ENCODE measurements at regions not wholly inside any gene's neighbourhood (a gene's known extent, or its start where the extent isn't known, plus 50 kb on each side); places are given as distances from the start of the nearest gene placed in this dataset.

GRCh38 chr9:19699756-19700155 is 89.1 kb downstream of the SLC24A2 start:
- Histone ChIP-seq H3K4me3 (replicated peaks in 1 of 3; ENCODE audit: low read depth in 2 of 3, low read length in 3 of 3) (no peak overlapping the region), H3K36me3 (replicated peaks in 1 of 2; ENCODE audit: control insufficient read depth in 1 of 2, insufficient read depth in 2 of 2, low read length in 2 of 2) (no peaks in the 10 kb centered on the region), H3K9ac (ENCODE audit: insufficient read depth, low read length, poor library complexity, severe bottlenecking) (no peak overlapping the region), H3K79me2 (ENCODE audit: insufficient read depth, low read length) (no peaks in the 10 kb centered on the region), H3K27ac (ENCODE audit: low read depth in 1 of 2, low read length in 2 of 2) (no peak overlapping the region), H2AFZ (ENCODE audit: insufficient read depth, low read depth, low read length, poor library complexity, severe bottlenecking) (no peak overlapping the region), H4K20me1 (ENCODE audit: insufficient read depth, low read length) (no peaks in the 10 kb centered on the region), H3K4me1 (ENCODE audit: control insufficient read depth in 1 of 2, insufficient read depth in 2 of 2, low read length in 2 of 2) (no peaks in the 10 kb centered on the region), H3K9me3 (replicated peaks in 1 of 2; ENCODE audit: control insufficient read depth in 1 of 2, insufficient read depth in 1 of 2, low read length in 2 of 2) (no peaks in the 10 kb centered on the region), H3K4me2 (replicated peaks; ENCODE audit: extremely low read depth, low read length, poor library complexity, severe bottlenecking) (no peak overlapping the region), H3K27me3 (ENCODE audit: control insufficient read depth in 2 of 2, insufficient read depth in 2 of 2, low read length in 2 of 2) (no peaks in the 10 kb centered on the region)
- Mint-ChIP-seq H3K4me1 (no peaks in the 10 kb centered on the region), H3K4me3 (no peak overlapping the region), H3K36me3 (no peaks in the 10 kb centered on the region), H3K9me3 (no peaks in the 10 kb centered on the region), H3K27me3 (ENCODE audit: low read depth in 3 of 3) (no peaks in the 10 kb centered on the region), H3K27ac (no peak overlapping the region)
- TF ChIP-seq CTCF (IDR thresholded peaks at IDR 0.05), result no peak
- 77% methylated on average over 2 of the region's 3 CpGs for WGBS (ENCODE audit: insufficient coverage)
- intact Hi-C loops (cut with micrococcal nuclease), result no loop called here
- no peak for DNase-seq

- Histone ChIP-seq H3K36me3 (replicated peaks in 1 of 2; ENCODE audit: control insufficient read depth in 1 of 2, insufficient read depth in 2 of 2, low read length in 2 of 2) (no peaks in the 10 kb centered on the region), H4K20me1 (ENCODE audit: insufficient read depth, low read length) (no peaks in the 10 kb centered on the region), H3K9ac (ENCODE audit: insufficient read depth, low read length, poor library complexity, severe bottlenecking) (no peak overlapping the region), H3K4me1 (ENCODE audit: control insufficient read depth in 1 of 2, insufficient read depth in 2 of 2, low read length in 2 of 2) (no peaks in the 10 kb centered on the region), H3K27ac (ENCODE audit: low read depth in 1 of 2, low read length in 2 of 2) (no peak overlapping the region), H3K9me3 (replicated peaks in 1 of 2; ENCODE audit: control insufficient read depth in 1 of 2, insufficient read depth in 1 of 2, low read length in 2 of 2) (no peaks in the 10 kb centered on the region), H3K4me3 (replicated peaks in 1 of 3; ENCODE audit: low read depth in 2 of 3, low read length in 3 of 3) (no peak overlapping the region), H3K27me3 (ENCODE audit: control insufficient read depth in 2 of 2, insufficient read depth in 2 of 2, low read length in 2 of 2) (no peaks in the 10 kb centered on the region), H3K4me2 (replicated peaks; ENCODE audit: extremely low read depth, low read length, poor library complexity, severe bottlenecking) (no peak overlapping the region), H3K79me2 (ENCODE audit: insufficient read depth, low read length) (no peaks in the 10 kb centered on the region), H2AFZ (ENCODE audit: insufficient read depth, low read depth, low read length, poor library complexity, severe bottlenecking) (no peak overlapping the region)
- Mint-ChIP-seq H3K4me1 (no peaks in the 10 kb centered on the region), H3K4me3 (no peak overlapping the region), H3K27me3 (ENCODE audit: low read depth in 3 of 3) (no peaks in the 10 kb centered on the region), H3K27ac (no peak overlapping the region), H3K36me3 (no peaks in the 10 kb centered on the region), H3K9me3 (no peaks in the 10 kb centered on the region)
- no peak for DNase-seq
- WGBS (ENCODE audit: insufficient coverage), result no CpG with 5 or more reads among the region's 3 CpGs
- intact Hi-C loops (cut with micrococcal nuclease), result no loop called here
- TF ChIP-seq CTCF (IDR thresholded peaks at IDR 0.05), result no peak
Measured at GRCh38 chr9:19698960-19699359, 89.9 kb downstream of the SLC24A2 start.

All from CD14-positive monocyte (primary cell).